Peyer's patch (tissue), 4 donors: ENCODE measurements at regions not wholly inside any gene's neighbourhood (a gene's known extent, or its start where the extent isn't known, plus 50 kb on each side); places are given as distances from the start of the nearest gene placed in this dataset.

Source experiments
- POLR2A ChIP-seq, 2 donors: fragments of 450-650 bp; IDR thresholded peaks; one replicate each; pipeline ENCODE4 v1.5.1; 2017; ENCODE audit warnings: antibody characterized with exemption in 2 of 2, mild to moderate bottlenecking in 2 of 2, moderate library complexity in 2 of 2
- TF ChIP-seq, protein P1 (sequence below), 6 experiments: fragments of 450-650 bp in 4 of 6; fragments of 200-600 bp in 2 of 6; sonication (generic) in 1 of 6; IDR thresholded peaks; one replicate each; pipeline ENCODE4 v1.5.1; 2017 to 2019; ENCODE audit warnings: antibody characterized with exemption in 6 of 6, mild to moderate bottlenecking in 3 of 6, moderate library complexity in 1 of 6

DNA sequence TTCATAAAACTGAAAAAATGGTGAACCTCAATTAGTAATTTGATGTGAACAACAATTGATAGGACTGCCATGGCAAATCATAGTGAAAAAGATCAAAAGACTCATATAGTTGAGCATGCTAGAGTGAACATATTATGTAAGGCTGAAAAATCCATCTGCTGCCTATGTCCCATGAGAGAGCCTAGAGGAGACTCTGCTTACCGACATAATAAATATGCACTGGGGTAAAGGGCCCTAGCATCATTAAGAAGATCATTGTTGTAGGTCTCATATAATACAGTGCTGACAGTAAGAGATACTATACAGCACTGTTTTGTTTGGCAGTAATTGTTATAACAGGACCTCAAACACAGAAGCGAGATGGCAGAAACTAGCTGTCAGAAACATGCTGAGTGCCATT lies 229.0 kb downstream of the PABPC4L start:
- TF ChIP-seq, protein P1, sequence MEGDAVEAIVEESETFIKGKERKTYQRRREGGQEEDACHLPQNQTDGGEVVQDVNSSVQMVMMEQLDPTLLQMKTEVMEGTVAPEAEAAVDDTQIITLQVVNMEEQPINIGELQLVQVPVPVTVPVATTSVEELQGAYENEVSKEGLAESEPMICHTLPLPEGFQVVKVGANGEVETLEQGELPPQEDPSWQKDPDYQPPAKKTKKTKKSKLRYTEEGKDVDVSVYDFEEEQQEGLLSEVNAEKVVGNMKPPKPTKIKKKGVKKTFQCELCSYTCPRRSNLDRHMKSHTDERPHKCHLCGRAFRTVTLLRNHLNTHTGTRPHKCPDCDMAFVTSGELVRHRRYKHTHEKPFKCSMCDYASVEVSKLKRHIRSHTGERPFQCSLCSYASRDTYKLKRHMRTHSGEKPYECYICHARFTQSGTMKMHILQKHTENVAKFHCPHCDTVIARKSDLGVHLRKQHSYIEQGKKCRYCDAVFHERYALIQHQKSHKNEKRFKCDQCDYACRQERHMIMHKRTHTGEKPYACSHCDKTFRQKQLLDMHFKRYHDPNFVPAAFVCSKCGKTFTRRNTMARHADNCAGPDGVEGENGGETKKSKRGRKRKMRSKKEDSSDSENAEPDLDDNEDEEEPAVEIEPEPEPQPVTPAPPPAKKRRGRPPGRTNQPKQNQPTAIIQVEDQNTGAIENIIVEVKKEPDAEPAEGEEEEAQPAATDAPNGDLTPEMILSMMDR (IDR thresholded peaks at IDR 0.05): no peak
- no peak for TF ChIP-seq POLR2A (IDR thresholded peaks at IDR 0.05)
